ENCODE measurements at regions not wholly inside any gene's neighbourhood (a gene's known extent, or its start where the extent isn't known, plus 50 kb on each side); places are given as distances from the start of the nearest gene placed in this dataset.
"Not testable (repeated sequence)": the region's sequence is repeated elsewhere in the genome, so short reads cannot be mapped to it uniquely, and the experiment has no call there.

GRCh38 chr15:81686021-81686420 lies 312.0 kb upstream of the TMC3 start:
- DNase-seq = no peak

- no peak for DNase-seq
Measured at GRCh38 chr15:81685237-81685636, 311.2 kb upstream of the TMC3 start.

- no peak for DNase-seq
Measured at GRCh38 chr15:81680829-81681228, 306.8 kb upstream of the TMC3 start.

- no peak for DNase-seq
Measured at GRCh38 chr15:81666839-81667238, 292.8 kb upstream of the TMC3 start.

GRCh38 chr15:81660976-81661375 lies 287.0 kb upstream of the TMC3 start:
- no peak for DNase-seq

- DNase-seq = no peak
Measured at GRCh38 chr15:81653259-81653658, 279.2 kb upstream of the TMC3 start.

- no peak for DNase-seq
Measured at GRCh38 chr15:81645470-81645869, 271.5 kb upstream of the TMC3 start.

GRCh38 chr15:81643771-81644170 lies 269.8 kb upstream of the TMC3 start:
- DNase-seq = no peak

- DNase-seq = no peak
Measured at GRCh38 chr15:81642451-81642990, 268.5 kb upstream of the TMC3 start.

- not testable (repeated sequence) for DNase-seq
Measured at GRCh38 chr15:81636064-81636463, 262.1 kb upstream of the TMC3 start.

- no peak for DNase-seq
Measured at GRCh38 chr15:81633889-81634288, 259.9 kb upstream of the TMC3 start.

GRCh38 chr15:81625896-81626295 lies 251.9 kb upstream of the TMC3 start:
- no peak for DNase-seq

GRCh38 chr15:81619002-81619401 lies 245.0 kb upstream of the TMC3 start:
- no peak for DNase-seq

GRCh38 chr15:81612631-81613030 lies 238.6 kb upstream of the TMC3 start:
- no peak for DNase-seq

GRCh38 chr15:81611679-81612078 lies 237.7 kb upstream of the TMC3 start:
- no peak for DNase-seq

GRCh38 chr15:81608309-81608829 lies 234.4 kb upstream of the TMC3 start:
- no peak for DNase-seq

- no peak for DNase-seq
Measured at GRCh38 chr15:81604713-81605112, 230.7 kb upstream of the TMC3 start.

GRCh38 chr15:81596159-81596865 lies 222.3 kb upstream of the TMC3 start:
- no peak for DNase-seq

GRCh38 chr15:81595752-81596151 lies 221.7 kb upstream of the TMC3 start:
- no peak for DNase-seq

GRCh38 chr15:81589671-81590070 lies 215.7 kb upstream of the TMC3 start:
- no peak for DNase-seq

GRCh38 chr15:81575436-81576123 lies 201.6 kb upstream of the TMC3 start:
- DNase-seq = no peak

- no peak for DNase-seq
Measured at GRCh38 chr15:81573098-81573746, 199.2 kb upstream of the TMC3 start.

- DNase-seq = no peak
Measured at GRCh38 chr15:81572190-81572589, 198.2 kb upstream of the TMC3 start.

Data from amniotic stem cell (primary cell).